GM12865 (cell line): ENCODE measurements at regions not wholly inside any gene's neighbourhood (a gene's known extent, or its start where the extent isn't known, plus 50 kb on each side); places are given as distances from the start of the nearest gene placed in this dataset.

Source experiments
- DNase-seq: peaks from one replicate; pipeline ENCODE4 v3.0.0; 2010; ENCODE audit warnings: low read depth
- H3K4me3 ChIP-seq: 2 replicates; pipeline ENCODE4 v1.5.1; 2011; ENCODE audit warnings: mild to moderate bottlenecking, low read depth, low read length, control low read depth
- TF ChIP-seq, protein P1 (sequence below): IDR thresholded peaks from 2 replicates; pipeline ENCODE4 v1.5.1; 2011; ENCODE audit warnings: low read length, control low read depth, low read depth, inconsistent platforms; ENCODE audit not compliant: insufficient read depth; ENCODE audit errors: missing control alignments

DNA sequence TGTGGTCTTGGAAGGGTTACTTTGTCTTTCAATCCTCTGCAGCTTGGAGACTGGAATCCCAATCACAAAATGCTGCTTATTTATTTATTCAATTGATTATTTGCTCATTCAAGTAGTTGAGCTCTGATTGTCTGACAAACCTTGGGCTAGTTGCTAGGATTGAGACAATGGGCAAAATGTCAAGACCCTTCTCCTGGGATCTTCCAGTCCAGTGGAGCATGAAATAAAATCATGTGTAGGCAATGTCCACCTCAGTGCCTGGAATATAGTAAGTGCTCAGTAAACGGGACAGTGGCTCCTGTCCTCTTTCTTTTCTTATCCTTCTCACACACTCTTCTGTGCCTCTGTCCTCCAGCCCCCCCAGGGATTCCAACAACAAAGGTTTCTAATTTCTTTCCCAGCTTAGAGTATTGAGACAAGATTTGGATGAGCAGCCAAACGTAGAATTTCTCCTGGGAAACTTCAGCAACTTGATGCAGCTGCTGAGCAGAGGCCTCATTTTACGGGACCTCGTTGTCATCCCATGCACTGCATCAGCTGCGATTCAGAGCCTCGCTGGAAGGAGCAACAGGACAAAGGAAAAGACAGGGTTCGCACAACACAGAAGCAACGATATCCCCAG is 545.0 kb downstream of the SOX11 start:
- TF ChIP-seq, protein P1, sequence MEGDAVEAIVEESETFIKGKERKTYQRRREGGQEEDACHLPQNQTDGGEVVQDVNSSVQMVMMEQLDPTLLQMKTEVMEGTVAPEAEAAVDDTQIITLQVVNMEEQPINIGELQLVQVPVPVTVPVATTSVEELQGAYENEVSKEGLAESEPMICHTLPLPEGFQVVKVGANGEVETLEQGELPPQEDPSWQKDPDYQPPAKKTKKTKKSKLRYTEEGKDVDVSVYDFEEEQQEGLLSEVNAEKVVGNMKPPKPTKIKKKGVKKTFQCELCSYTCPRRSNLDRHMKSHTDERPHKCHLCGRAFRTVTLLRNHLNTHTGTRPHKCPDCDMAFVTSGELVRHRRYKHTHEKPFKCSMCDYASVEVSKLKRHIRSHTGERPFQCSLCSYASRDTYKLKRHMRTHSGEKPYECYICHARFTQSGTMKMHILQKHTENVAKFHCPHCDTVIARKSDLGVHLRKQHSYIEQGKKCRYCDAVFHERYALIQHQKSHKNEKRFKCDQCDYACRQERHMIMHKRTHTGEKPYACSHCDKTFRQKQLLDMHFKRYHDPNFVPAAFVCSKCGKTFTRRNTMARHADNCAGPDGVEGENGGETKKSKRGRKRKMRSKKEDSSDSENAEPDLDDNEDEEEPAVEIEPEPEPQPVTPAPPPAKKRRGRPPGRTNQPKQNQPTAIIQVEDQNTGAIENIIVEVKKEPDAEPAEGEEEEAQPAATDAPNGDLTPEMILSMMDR, result no peak
- H3K4me3 ChIP-seq, result no peak overlapping the region
- no peak for DNase-seq

DNA sequence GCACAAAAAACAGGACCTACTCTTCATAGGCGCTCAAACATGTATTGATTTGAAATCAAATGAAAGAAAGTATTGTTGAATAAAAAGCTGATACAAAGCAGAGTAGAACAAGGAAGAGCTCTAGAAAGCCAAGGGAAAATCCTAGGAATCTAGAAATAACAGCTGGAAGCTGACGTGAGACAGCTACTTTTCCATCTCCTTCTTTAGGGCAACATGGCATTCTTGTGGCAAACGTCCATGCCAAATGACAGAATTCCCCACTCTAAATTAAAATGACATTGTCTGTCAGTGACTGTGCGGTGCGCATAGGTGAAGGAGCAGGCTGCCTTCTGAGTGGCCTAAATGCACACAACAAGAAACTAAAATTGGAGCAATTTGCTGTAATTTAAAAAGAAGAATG is 557.4 kb downstream of the SOX11 start:
- DNase-seq, result no peak
- TF ChIP-seq, protein P1, result no peak
- H3K4me3 ChIP-seq, result no peak overlapping the region

DNA sequence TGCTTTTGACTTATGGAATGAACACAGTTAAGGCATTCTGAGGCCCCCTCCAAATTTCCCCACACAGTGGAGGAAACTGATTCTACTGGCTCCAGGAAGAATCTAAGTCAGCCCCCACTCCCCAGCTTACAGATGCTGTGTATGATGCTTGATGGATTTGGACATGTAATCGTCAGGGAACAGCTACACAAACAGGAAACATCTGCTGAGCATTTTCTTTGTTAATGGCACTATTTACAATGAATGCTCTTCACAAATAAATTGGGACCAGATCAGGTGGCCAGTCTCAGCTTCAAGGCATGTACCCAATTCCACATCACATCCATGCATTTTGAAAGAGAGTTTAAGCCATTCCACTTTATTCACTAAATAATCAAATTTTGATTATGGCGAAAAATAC is 562.3 kb downstream of the SOX11 start:
- DNase-seq, result no peak
- TF ChIP-seq, protein P1, result no peak

DNA sequence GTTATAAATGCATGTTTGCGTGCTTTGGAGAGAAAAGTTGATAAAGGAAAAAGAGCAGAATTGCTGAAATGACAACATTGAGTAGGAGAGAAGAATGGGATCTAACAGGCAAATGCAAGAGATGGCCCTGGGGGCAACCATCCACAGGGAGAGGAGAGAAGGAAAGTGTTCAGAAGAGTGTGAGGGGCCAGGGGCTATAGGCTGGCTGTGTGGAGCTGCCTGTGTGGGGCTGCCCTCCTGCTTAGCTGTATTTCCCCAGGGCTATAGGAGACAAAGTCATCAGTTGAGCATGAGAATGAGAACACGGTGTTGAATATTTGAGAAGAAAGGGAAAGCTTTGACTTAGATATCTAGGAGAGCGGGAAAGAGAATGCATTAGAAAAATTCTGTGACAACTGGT is 572.0 kb downstream of the SOX11 start:
- TF ChIP-seq, protein P1, result no peak
- DNase-seq, result no peak
- H3K4me3 ChIP-seq, result no peak overlapping the region

More for the DNA sequence above, 562.3 kb downstream of the SOX11 start:
- H3K4me3 ChIP-seq, result no peak overlapping the region

DNA sequence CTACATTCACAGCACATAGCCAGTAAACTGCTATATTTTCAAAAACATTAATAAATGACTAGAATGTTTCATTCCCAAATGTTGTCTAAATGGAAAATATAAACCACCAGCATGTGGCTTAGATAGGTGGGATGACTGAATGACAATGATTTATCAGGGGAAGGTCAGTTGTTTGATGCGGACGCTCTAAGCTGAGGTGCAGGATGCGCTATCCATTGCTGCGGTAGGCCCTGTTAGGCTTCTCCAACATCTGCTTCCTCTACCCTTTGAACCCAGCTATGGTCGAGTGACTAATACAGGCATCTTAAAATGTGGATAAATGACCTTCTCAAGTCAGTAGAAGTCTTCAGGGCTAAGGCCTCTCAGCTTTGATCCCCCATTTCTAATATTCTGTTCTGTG is 584.2 kb downstream of the CMPK2 start:
- TF ChIP-seq, protein P1, result no peak
- DNase-seq, result no peak
- H3K4me3 ChIP-seq, result no peak overlapping the region

DNA sequence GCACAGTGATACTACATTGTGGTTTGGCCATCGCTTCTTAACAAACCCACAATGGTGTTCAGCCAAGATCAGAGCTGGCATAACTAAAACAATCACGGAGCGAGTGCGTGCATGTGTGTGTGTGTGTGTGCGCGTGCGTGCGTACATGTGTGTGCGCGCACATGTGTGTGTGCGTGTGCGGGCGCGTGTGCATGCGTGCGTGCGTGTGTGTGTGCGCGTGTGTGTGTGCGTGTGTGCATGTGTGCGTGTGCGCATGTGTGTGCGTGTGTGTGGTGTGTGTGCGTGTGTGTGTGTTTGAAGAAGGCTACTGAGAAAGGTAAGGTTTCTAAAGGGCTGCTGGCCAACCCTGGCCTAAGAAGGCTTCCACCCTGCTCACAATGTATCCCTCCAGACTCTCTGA is 582.4 kb downstream of the CMPK2 start:
- TF ChIP-seq, protein P1, result no peak
- H3K4me3 ChIP-seq, result no peak overlapping the region
- no peak for DNase-seq

DNA sequence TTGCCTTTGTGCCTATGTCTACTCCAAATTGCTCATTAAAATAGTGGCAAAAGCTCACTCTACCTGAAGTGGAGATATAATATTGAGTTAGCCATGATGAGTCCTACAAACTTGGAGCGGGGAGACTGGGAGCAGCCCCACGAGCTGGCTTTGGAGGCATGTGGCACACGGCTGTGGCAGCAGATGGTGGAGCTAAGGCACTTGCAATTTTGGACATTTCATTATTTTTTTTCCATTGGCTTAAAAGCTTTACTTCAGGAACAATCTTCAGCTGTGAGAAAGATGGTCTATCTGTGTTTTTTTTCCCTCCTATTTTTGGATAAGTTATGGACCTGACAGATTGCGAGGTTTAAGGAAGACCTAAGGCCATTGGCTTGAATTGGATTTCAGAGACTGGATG is 578.3 kb downstream of the CMPK2 start:
- TF ChIP-seq, protein P1, result no peak
- H3K4me3 ChIP-seq, result no peak overlapping the region
- no peak for DNase-seq
